GM12878 (cell line): ENCODE measurements at regions not wholly inside any gene's neighbourhood (a gene's known extent, or its start where the extent isn't known, plus 50 kb on each side); places are given as distances from the start of the nearest gene placed in this dataset.

Experiments
- ATAC-seq: fragments of 200-7000 bp; cut with Tn5 transposase; 3 replicates; pipeline ENCODE4 v1.9.1; 2020; ENCODE audit warnings: mild to moderate bottlenecking, moderate library complexity
- BruUV-seq: library from RNA; stranded (reverse); fragments of 400-500 nt; replicated peaks from 2 replicates; lab custom pipeline; 2021; lab: Mats Ljungman, UMichigan
- CTCF ChIA-PET: fragments of 300-600 bp; sonication (Branson Sonifier 250); formaldehyde crosslinking; extraction: SDS; loops from one replicate; lab custom pipeline; 2021; ENCODE audit warnings: inconsistent platforms; lab: Yijun Ruan, JAX
- POLR2A ChIA-PET: fragments of 350-600 bp; formaldehyde crosslinking; extraction: SDS; loops from one replicate; lab custom pipeline; 2021; ENCODE audit warnings: inconsistent platforms; lab: Charles Lee
- RAD21 ChIA-PET: fragments of 300-600 bp; sonication (Branson Sonifier 250); formaldehyde crosslinking; loops from one replicate; lab custom pipeline; 2023; ENCODE audit warnings: antibody characterized with exemption; ENCODE audit not compliant: unreplicated experiment; lab: Charles Lee
- SMC1A ChIA-PET: fragments of 300-600 bp; sonication (Branson Sonifier 250); formaldehyde crosslinking; loops from one replicate; lab custom pipeline; 2023; ENCODE audit not compliant: unreplicated experiment, uncharacterized antibody; lab: Charles Lee
- DNase-seq: peaks from one replicate; pipeline ENCODE4 v3.0.0-alpha.2; 2011; ENCODE audit warnings: low read depth, low spot score
- FAIRE-seq: peaks from 3 replicates; lab custom pipeline; 2011; peaks lifted over from hg19 to GRCh38; lab: Jason Lieb, UNC
- H2AFZ ChIP-seq: 2 replicates; pipeline ENCODE4 v1.6.0; 2011; ENCODE audit warnings: low read depth, low read length, control low read depth; ENCODE audit not compliant: control insufficient read depth
- H3K27ac ChIP-seq: 2 replicates; pipeline ENCODE4 v1.5.1; 2011; ENCODE audit warnings: control low read depth; ENCODE audit not compliant: control insufficient read depth, insufficient read depth
- H3K27me3 ChIP-seq, 2 experiments: replicated peaks in 1 of 2; 2 replicates each; pipeline versions ENCODE4 v1.6.0 to v1.6.1; 2011; ENCODE audit warnings: low read length in 1 of 2; ENCODE audit not compliant: control insufficient read depth in 2 of 2, insufficient read depth in 2 of 2
- H3K36me3 ChIP-seq, 2 experiments: 2 replicates each; pipeline ENCODE4 v1.5.1; 2011; ENCODE audit warnings: low read length in 1 of 2; ENCODE audit not compliant: control insufficient read depth in 2 of 2, insufficient read depth in 2 of 2
- H3K4me1 ChIP-seq: 2 replicates; pipeline ENCODE4 v1.6.1; 2011; ENCODE audit warnings: mild to moderate bottlenecking, low read length, moderate library complexity, mixed read lengths; ENCODE audit not compliant: control insufficient read depth, insufficient read depth
- H3K4me2 ChIP-seq: 2 replicates; pipeline ENCODE4 v1.6.0; 2011; ENCODE audit warnings: control low read depth; ENCODE audit not compliant: control insufficient read depth, insufficient read depth
- H3K4me3 ChIP-seq: fragments of 200-600 bp; sonication (generic); 2 replicates; pipeline ENCODE4 v1.5.1; 2016
- H3K79me2 ChIP-seq: 2 replicates; pipeline ENCODE4 v1.6.0; 2011; ENCODE audit warnings: low read length; ENCODE audit not compliant: control insufficient read depth, insufficient read depth
- H3K9ac ChIP-seq: 2 replicates; pipeline ENCODE4 v1.8.0; 2011; ENCODE audit warnings: low read length, control low read depth, mixed read lengths; ENCODE audit not compliant: control insufficient read depth, insufficient read depth
- H3K9me3 ChIP-seq: replicated peaks from 3 replicates; pipeline ENCODE4 v1.5.1; 2011; ENCODE audit warnings: mild to moderate bottlenecking, low read length; ENCODE audit not compliant: control insufficient read depth, insufficient read depth
- H4K20me1 ChIP-seq: 2 replicates; pipeline ENCODE4 v1.6.0; 2011; ENCODE audit not compliant: control insufficient read depth, insufficient read depth
- EZH2 ChIP-seq: IDR thresholded peaks from 2 replicates; pipeline ENCODE4 v1.6.1; 2012; ENCODE audit warnings: low read depth, mild to moderate bottlenecking, control low read depth, inconsistent platforms, low read length, borderline replicate concordance; ENCODE audit not compliant: control insufficient read depth
- MYB ChIP-seq: fragments of 150-350 bp; IDR thresholded peaks from 2 replicates; pipeline ENCODE4 v1.6.1; 2014; ENCODE audit warnings: mild to moderate bottlenecking, low read depth, low read length, borderline replicate concordance
- NFYA ChIP-seq: IDR thresholded peaks from 2 replicates; pipeline ENCODE4 v1.6.1; 2011; ENCODE audit warnings: low read depth, mild to moderate bottlenecking, low read length, improper control_type of control experiment, borderline replicate concordance
- SIX5 ChIP-seq: IDR thresholded peaks from 2 replicates; pipeline ENCODE4 v1.6.1; 2011; ENCODE audit warnings: mild to moderate bottlenecking, low read depth, low read length, moderate library complexity; ENCODE audit not compliant: severe bottlenecking
- SPI1 ChIP-seq: IDR thresholded peaks from 2 replicates; pipeline ENCODE4 v1.6.1; 2011; ENCODE audit warnings: low read depth, mild to moderate bottlenecking, low read length, moderate library complexity, borderline replicate concordance; ENCODE audit not compliant: insufficient read depth
- SRF ChIP-seq, 2 experiments: IDR thresholded peaks; 2 replicates each; pipeline ENCODE4 v1.6.1; 2011; ENCODE audit warnings: low read depth in 2 of 2, low read length in 2 of 2, mild to moderate bottlenecking in 1 of 2, moderate library complexity in 1 of 2
- TARDBP ChIP-seq: IDR thresholded peaks from 2 replicates; pipeline ENCODE4 v1.6.1; 2016; ENCODE audit warnings: borderline replicate concordance
- WGBS: methylation state at CpG from one replicate; pipeline ENCODE4 v1.1.6; 2016; ENCODE audit warnings: low lambda C conversion rate; ENCODE audit not compliant: insufficient replicate concordance, insufficient coverage; ENCODE audit errors: missing lambda C conversion rate; 5-methylcytosine and 5-hydroxymethylcytosine counted together
- in situ Hi-C: fragments of 300-500 bp; cut with MboI; formaldehyde crosslinking; loops from 9 replicates; pipeline ENCODE4 v1.14.3; 2018; ENCODE audit warnings: mixed read lengths
- intact Hi-C: fragments of 100-400 bp; cut with micrococcal nuclease; formaldehyde crosslinking; loops from one replicate; pipeline ENCODE4 v1.14.2; 2022; ENCODE audit not compliant: unreplicated experiment

DNA sequence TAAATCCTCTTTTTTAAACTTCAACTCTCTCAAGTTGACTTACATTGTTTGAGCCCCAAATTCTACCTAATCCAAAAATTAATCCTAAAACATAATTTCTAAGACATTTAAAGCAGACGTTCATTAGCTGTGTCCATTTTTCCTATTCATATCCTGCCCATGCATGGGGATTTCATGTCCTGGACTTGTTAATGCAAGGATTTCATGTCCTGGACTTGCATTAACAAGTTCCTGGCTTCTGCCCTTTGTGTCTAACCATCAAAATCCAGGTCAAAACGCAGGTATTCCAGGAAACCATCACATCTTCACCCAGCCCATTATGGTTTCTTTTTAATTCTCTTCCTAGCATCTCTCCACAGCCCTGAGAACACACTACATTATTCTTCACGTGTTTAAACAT, 454.9 kb downstream of the KLF5 start:
- Histone ChIP-seq H3K4me3 (no peak overlapping the region), H3K4me2 (no peak overlapping the region), H3K4me1 (no peaks in the 10 kb centered on the region), H4K20me1 (no peaks in the 10 kb centered on the region), H2AFZ (no peak overlapping the region), H3K9me3 (no peaks in the 10 kb centered on the region), H3K27ac (no peak overlapping the region), H3K9ac (no peak overlapping the region), H3K36me3 (no peaks in the 10 kb centered on the region), H3K79me2 (no peaks in the 10 kb centered on the region), H3K27me3 (no peaks in the 10 kb centered on the region)
- intact Hi-C loops (no loop called here), in situ Hi-C loops (no loop called here)
- ChIA-PET CTCF (no interaction called here), POLR2A (no interaction called here), RAD21 (no interaction called here), SMC1A (no interaction called here)
- ATAC-seq (no peak), DNase-seq (no peak), FAIRE-seq (no peak)
- 0% methylated on average over 3 of the region's 3 CpGs for WGBS
- TF ChIP-seq TARDBP (no peak), SRF (IDR thresholded peaks at IDR 0.05; ENCODE audit: low read depth in 2 of 2, low read length in 2 of 2) (no peak), SIX5 (no peak), MYB (no peak), EZH2 (no peak)
- BruUV-seq, result no TSS peak

DNA sequence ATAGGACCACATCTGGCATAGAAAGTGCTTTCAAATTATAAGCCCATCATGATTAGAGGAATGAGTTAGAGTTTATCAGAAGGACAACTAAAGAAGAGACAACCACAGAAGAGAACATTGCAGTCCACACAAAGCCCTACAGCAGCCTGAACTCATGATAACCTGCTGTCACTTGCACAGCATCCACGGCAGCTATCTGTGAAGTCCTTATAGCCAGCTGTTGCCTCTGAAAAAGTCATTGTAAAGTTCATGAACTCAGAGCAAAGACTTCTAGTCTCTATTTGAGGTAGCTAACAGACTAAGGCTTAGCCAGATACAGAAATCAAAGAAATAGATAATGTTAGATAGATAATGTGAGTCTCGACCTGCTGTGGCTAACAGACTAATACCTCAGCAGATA, 450.0 kb downstream of the KLF5 start:
- Histone ChIP-seq H3K79me2 (no peaks in the 10 kb centered on the region), H4K20me1 (no peaks in the 10 kb centered on the region), H3K36me3 (no peaks in the 10 kb centered on the region), H3K27me3 (no peaks in the 10 kb centered on the region), H2AFZ (no peak overlapping the region), H3K4me2 (no peak overlapping the region), H3K9me3 (no peaks in the 10 kb centered on the region), H3K4me1 (no peaks in the 10 kb centered on the region), H3K4me3 (no peak overlapping the region), H3K27ac (no peak overlapping the region), H3K9ac (no peak overlapping the region)
- CTCF ChIA-PET, result no interaction called here
- no peak for TF ChIP-seq NFYA
- TF ChIP-seq SPI1, result no peak
- TF ChIP-seq SIX5, result no peak
- POLR2A ChIA-PET, result no interaction called here
- DNase-seq, result no peak
- 28% methylated on average over 2 of the region's 2 CpGs for WGBS
- RAD21 ChIA-PET, result no interaction called here
- no peak for FAIRE-seq
- intact Hi-C loops (no loop called here), in situ Hi-C loops (no loop called here)
- SMC1A ChIA-PET, result no interaction called here
- ATAC-seq, result no peak
- no TSS peak for BruUV-seq
